Neural cell (in vitro differentiated cells): ENCODE measurements at regions not wholly inside any gene's neighbourhood (a gene's known extent, or its start where the extent isn't known, plus 50 kb on each side); places are given as distances from the start of the nearest gene placed in this dataset.

Source experiments
- EP300 ChIP-seq: fragments of 450-650 bp; conservative IDR thresholded peaks from 2 replicates; pipeline ENCODE4 v1.6.1; 2014; ENCODE audit warnings: antibody characterized with exemption, mild to moderate bottlenecking, moderate library complexity; ENCODE audit not compliant: poor library complexity, severe bottlenecking
- EZH2 ChIP-seq: fragments of 200-600, 300-800 bp; shearing (Covaris generic), sonication (generic); IDR thresholded peaks from 2 replicates; pipeline ENCODE4 v1.6.1; 2014; ENCODE audit warnings: antibody characterized with exemption, low read length, borderline replicate concordance, mild to moderate bottlenecking; ENCODE audit not compliant: insufficient read depth, poor library complexity, severe bottlenecking
- POLR2AphosphoS5 ChIP-seq: IDR thresholded peaks from 2 replicates; pipeline ENCODE4 v1.6.1; 2012
- REST ChIP-seq: IDR thresholded peaks from 2 replicates; pipeline ENCODE4 v1.6.1; 2012; ENCODE audit warnings: borderline replicate concordance
- TAF1 ChIP-seq: IDR thresholded peaks from 2 replicates; pipeline ENCODE4 v1.6.1; 2012; ENCODE audit warnings: low read depth
- TF ChIP-seq, protein P1 (sequence below): fragments of 450-650 bp; IDR thresholded peaks from 2 replicates; pipeline ENCODE4 v1.5.1; 2014; ENCODE audit warnings: antibody characterized with exemption, mild to moderate bottlenecking, moderate library complexity; ENCODE audit not compliant: poor library complexity, severe bottlenecking

DNA sequence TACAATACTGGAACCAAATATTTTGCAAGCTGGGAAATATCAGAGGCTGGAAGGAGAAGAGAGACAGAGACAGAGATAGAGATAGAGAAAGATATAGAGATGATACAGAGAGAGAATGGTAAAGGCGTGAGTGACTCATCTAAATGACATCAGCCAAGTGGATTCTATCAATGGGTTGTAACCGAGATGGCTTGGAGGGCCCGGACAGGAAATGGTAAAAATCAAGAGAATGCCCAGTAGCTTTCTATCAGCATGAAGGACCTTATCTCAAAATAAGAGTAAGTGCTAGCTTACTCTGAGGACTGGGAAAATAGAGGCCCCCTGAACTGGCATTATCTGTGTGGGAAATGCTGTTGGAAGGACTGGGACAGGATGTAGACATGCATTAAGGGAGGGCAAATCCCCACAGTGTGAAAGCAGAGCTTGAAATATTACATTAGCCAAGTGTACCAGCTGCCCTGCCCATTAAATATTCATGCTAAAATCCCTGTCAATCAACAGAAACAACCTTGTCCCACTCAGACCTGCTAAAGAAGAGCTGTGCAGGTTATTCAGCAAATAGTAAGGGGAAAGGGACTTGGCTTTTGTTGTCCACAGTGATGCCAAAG, 76.6 kb upstream of the ZNF644 start:
- TF ChIP-seq, protein P1, sequence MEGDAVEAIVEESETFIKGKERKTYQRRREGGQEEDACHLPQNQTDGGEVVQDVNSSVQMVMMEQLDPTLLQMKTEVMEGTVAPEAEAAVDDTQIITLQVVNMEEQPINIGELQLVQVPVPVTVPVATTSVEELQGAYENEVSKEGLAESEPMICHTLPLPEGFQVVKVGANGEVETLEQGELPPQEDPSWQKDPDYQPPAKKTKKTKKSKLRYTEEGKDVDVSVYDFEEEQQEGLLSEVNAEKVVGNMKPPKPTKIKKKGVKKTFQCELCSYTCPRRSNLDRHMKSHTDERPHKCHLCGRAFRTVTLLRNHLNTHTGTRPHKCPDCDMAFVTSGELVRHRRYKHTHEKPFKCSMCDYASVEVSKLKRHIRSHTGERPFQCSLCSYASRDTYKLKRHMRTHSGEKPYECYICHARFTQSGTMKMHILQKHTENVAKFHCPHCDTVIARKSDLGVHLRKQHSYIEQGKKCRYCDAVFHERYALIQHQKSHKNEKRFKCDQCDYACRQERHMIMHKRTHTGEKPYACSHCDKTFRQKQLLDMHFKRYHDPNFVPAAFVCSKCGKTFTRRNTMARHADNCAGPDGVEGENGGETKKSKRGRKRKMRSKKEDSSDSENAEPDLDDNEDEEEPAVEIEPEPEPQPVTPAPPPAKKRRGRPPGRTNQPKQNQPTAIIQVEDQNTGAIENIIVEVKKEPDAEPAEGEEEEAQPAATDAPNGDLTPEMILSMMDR, result no peak
- TF ChIP-seq TAF1 (no peak), EZH2 (no peak), REST (no peak), EP300 (no peak), POLR2AphosphoS5 (no peak)
